ENCODE measurements at regions not wholly inside any gene's neighbourhood (a gene's known extent, or its start where the extent isn't known, plus 50 kb on each side); places are given as distances from the start of the nearest gene placed in this dataset.

DNA sequence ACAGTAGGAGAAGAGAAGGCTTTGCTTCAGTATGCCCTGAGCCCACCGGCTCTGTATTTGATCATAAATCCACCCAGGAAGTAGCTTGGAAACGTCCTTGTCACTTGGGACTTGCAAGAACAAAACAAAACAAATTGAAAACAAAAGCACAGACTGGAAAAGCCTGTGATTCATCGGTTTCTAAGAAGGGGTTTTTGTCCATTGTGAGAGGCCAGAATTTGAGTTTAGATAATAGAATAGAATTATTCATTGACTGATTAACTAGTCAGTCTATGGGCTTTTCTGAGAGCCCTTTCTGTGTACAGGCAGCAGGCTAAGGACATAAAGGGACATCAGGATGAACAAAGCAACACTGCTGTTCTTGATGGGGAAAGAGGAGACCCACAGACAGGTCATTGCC is 424.8 kb downstream of the IRX1 start:
- Mint-ChIP-seq H3K9me3 (no peaks in the 10 kb centered on the region), H3K4me1 (peaks cover 10 to 19% of the 10 kb centered on the region in 2 experiments), H3K4me3 (no peak overlapping the region), H3K27ac (no peak overlapping the region), H3K27me3 (ENCODE audit: low read depth) (no peaks in the 10 kb centered on the region; the same call in 1 of the 2 replicates), H3K36me3 (ENCODE audit: insufficient read depth in 1 of 3, low read depth in 3 of 3) (no peaks in the 10 kb centered on the region)
- Histone ChIP-seq H2AK5ac (ENCODE audit: insufficient read length, low read length) (no peak overlapping the region), H2BK20ac (ENCODE audit: low read depth, low read length, poor library complexity, severe bottlenecking) (no peak overlapping the region), H3K18ac (ENCODE audit: insufficient read length, low read depth, low read length) (no peak overlapping the region), H2BK12ac (ENCODE audit: insufficient read length, low read depth, low read length) (no peak overlapping the region), H2BK5ac (ENCODE audit: insufficient read length, low read length) (no peak overlapping the region), H3K23me2 (ENCODE audit: insufficient read length, low read depth, low read length, poor library complexity, severe bottlenecking) (no peaks in the 10 kb centered on the region), H4K5ac (ENCODE audit: insufficient read length, low read depth, low read length) (no peak overlapping the region), H3K9me3 (ENCODE audit: control insufficient read depth, low read depth, low read length) (no peaks in the 10 kb centered on the region), H3K9ac (ENCODE audit: extremely low read depth, insufficient read length, low read length) (no peak overlapping the region), H3K79me2 (ENCODE audit: insufficient read depth, low read length) (no peaks in the 10 kb centered on the region; the same call in 1 of the 2 replicates), H4K91ac (ENCODE audit: insufficient read length, low read depth, low read length) (no peak overlapping the region), H3K23ac (ENCODE audit: insufficient read length, low read depth, low read length) (no peak overlapping the region), H3K4ac (ENCODE audit: low read depth, low read length) (no peak overlapping the region), H4K20me1 (ENCODE audit: control insufficient read depth, insufficient read depth, insufficient read length) (no peaks in the 10 kb centered on the region), H3K4me2 (ENCODE audit: insufficient read depth, insufficient read length, low read length) (no peak overlapping the region), H3K79me1 (ENCODE audit: insufficient read depth, low read depth, low read length, poor library complexity, severe bottlenecking) (no peaks in the 10 kb centered on the region), H3K56ac (ENCODE audit: insufficient read length, low read depth, low read length) (no peak overlapping the region), H3T11ph (ENCODE audit: low read length) (no peak overlapping the region), H3K4me1 (ENCODE audit: insufficient read depth, low read length) (peaks cover 4% of the 10 kb centered on the region; the same call in 1 of the 2 replicates), H2BK120ac (ENCODE audit: low read depth, low read length, poor library complexity, severe bottlenecking) (no peak overlapping the region), H2BK15ac (ENCODE audit: low read depth, low read length) (no peak overlapping the region), H2AFZ (ENCODE audit: low read length) (no peak overlapping the region), H3K27ac (ENCODE audit: insufficient read length, low read depth, low read length) (no peak overlapping the region), H4K8ac (replicated peaks; ENCODE audit: insufficient read length, low read depth, low read length) (no peak overlapping the region), H3K14ac (ENCODE audit: insufficient read depth, low read length) (no peak overlapping the region), H3K27me3 (ENCODE audit: insufficient read depth, low read length) (no peaks in the 10 kb centered on the region)
- no peak for TF ChIP-seq CTCF (conservative IDR thresholded peaks at IDR 0.05)
- whole genome bisulfite sequencing (ENCODE audit: extremely low coverage, insufficient read length, low lambda C conversion rate) = no CpG with 5 or more reads among the region's 3 CpGs
- no peak for DNase-seq

Measured in H9 (cell line).